HPDE6-E6E7 (cell line): ENCODE measurements at regions not wholly inside any gene's neighbourhood (a gene's known extent, or its start where the extent isn't known, plus 50 kb on each side); places are given as distances from the start of the nearest gene placed in this dataset.
A peak's percentile ranks its signal among the peaks of the same experiment; 100 is the strongest.

Experiments
- DNase-seq: peaks from one replicate; pipeline ENCODE4 v3.0.0; 2011; ENCODE audit warnings: missing footprints; ENCODE audit errors: extremely low spot score

GRCh38 chr2:155308367-155309009, 610.0 kb downstream of the KCNJ3 start:
- DNase-seq = no peak

- DNase-seq = peak; percentile 6
These were observed 602.7 kb downstream of the KCNJ3 start for GRCh38 chr2:155301221-155301620.

- DNase-seq = no peak
These were observed 599.5 kb downstream of the KCNJ3 start for GRCh38 chr2:155298001-155298400.

GRCh38 chr2:155294358-155294757, 595.9 kb downstream of the KCNJ3 start:
- no peak for DNase-seq

- no peak for DNase-seq
These were observed 583.4 kb downstream of the KCNJ3 start for GRCh38 chr2:155281907-155282306.

- no peak for DNase-seq
These were observed 574.8 kb downstream of the KCNJ3 start for GRCh38 chr2:155273323-155273722.

- DNase-seq = no peak
These were observed 568.1 kb downstream of the KCNJ3 start for GRCh38 chr2:155266583-155266982.

GRCh38 chr2:155266109-155266508, 567.6 kb downstream of the KCNJ3 start:
- no peak for DNase-seq

GRCh38 chr2:155256803-155257202, 558.3 kb downstream of the KCNJ3 start:
- no peak for DNase-seq

- peak; percentile 5 for DNase-seq
These were observed 552.3 kb downstream of the KCNJ3 start for GRCh38 chr2:155250800-155251199.

GRCh38 chr2:155240176-155240575, 541.7 kb downstream of the KCNJ3 start:
- DNase-seq = no peak

GRCh38 chr2:155235710-155236109, 537.2 kb downstream of the KCNJ3 start:
- no peak for DNase-seq

- peak; percentile 1 for DNase-seq
These were observed 525.4 kb downstream of the KCNJ3 start for GRCh38 chr2:155223781-155224406.

- DNase-seq = no peak
These were observed 520.5 kb downstream of the KCNJ3 start for GRCh38 chr2:155218945-155219344.

- no peak for DNase-seq
These were observed 519.9 kb downstream of the KCNJ3 start for GRCh38 chr2:155218292-155218924.

GRCh38 chr2:155215037-155215707, 516.7 kb downstream of the KCNJ3 start:
- DNase-seq = no peak

- DNase-seq = no peak
These were observed 511.4 kb downstream of the KCNJ3 start for GRCh38 chr2:155209696-155210450.

- DNase-seq = peak; percentile 3
These were observed 504.7 kb downstream of the KCNJ3 start for GRCh38 chr2:155203178-155203577.

GRCh38 chr2:155200753-155201152, 502.3 kb downstream of the KCNJ3 start:
- no peak for DNase-seq

GRCh38 chr2:155190342-155190741, 491.8 kb downstream of the KCNJ3 start:
- no peak for DNase-seq

GRCh38 chr2:155178921-155179320, 480.4 kb downstream of the KCNJ3 start:
- DNase-seq = no peak

- no peak for DNase-seq
These were observed 477.9 kb downstream of the KCNJ3 start for GRCh38 chr2:155176345-155176744.
